Ascending aorta (tissue), 2 donors: ENCODE measurements at regions not wholly inside any gene's neighbourhood (a gene's known extent, or its start where the extent isn't known, plus 50 kb on each side); places are given as distances from the start of the nearest gene placed in this dataset.

Source experiments
- DNase-seq, 2 donors: peaks; one replicate each; pipeline ENCODE4 v3.0.0-alpha.2; 2019; ENCODE audit warnings: low spot score in 2 of 2
- H3K27ac ChIP-seq, 2 donors: fragments of 200-600 bp; sonication (generic); one replicate each; pipeline ENCODE4 v1.5.1; 2016 to 2017; ENCODE audit warnings: mild to moderate bottlenecking in 1 of 2
- H3K27me3 ChIP-seq: fragments of 200-600 bp; sonication (generic); one replicate; pipeline ENCODE4 v1.5.1; 2017
- H3K36me3 ChIP-seq, 2 donors: fragments of 200-600 bp; sonication (generic); one replicate each; pipeline ENCODE4 v1.5.1; 2016
- H3K4me1 ChIP-seq, 2 donors: fragments of 200-600 bp; sonication (generic); one replicate each; pipeline ENCODE4 v1.5.1; 2016 to 2017; ENCODE audit warnings: mild to moderate bottlenecking in 1 of 2
- H3K4me3 ChIP-seq, 2 donors: fragments of 200-600 bp; sonication (generic); one replicate each; pipeline ENCODE4 v1.5.1; 2016 to 2017; ENCODE audit warnings: mild to moderate bottlenecking in 1 of 2
- H3K9me3 ChIP-seq, 2 donors: fragments of 200-600 bp; sonication (generic); one replicate each; pipeline ENCODE4 v1.5.1; 2016
- CTCF ChIP-seq, 3 experiments: fragments of 200-600 bp in 2 of 3; fragments of 450-650 bp in 1 of 3; sonication (generic) in 2 of 3; IDR thresholded peaks; one replicate each; pipeline ENCODE4 v1.5.1; 2016 to 2019; ENCODE audit warnings: antibody characterized with exemption in 3 of 3, mild to moderate bottlenecking in 1 of 3, moderate library complexity in 1 of 3
- intact Hi-C: fragments of 100-400 bp; cut with DNase I; formaldehyde crosslinking; loops from one replicate; pipeline ENCODE4 v1.15.1; 2023

- no peak for TF ChIP-seq CTCF (IDR thresholded peaks at IDR 0.05)
- no peaks in the 10 kb centered on the region for H3K27me3 ChIP-seq
- intact Hi-C loops, result no loop called here
Measured at GRCh38 chr11:16460508-16460907, 104.2 kb upstream of the SOX6 start.

GRCh38 chr11:16456366-16456765, 100.0 kb upstream of the SOX6 start:
- TF ChIP-seq CTCF (IDR thresholded peaks at IDR 0.05), result no peak
- Histone ChIP-seq H3K4me1 (no peaks in the 10 kb centered on the region), H3K4me3 (no peak overlapping the region), H3K36me3 (no peaks in the 10 kb centered on the region), H3K27ac (no peak overlapping the region), H3K9me3 (no peaks in the 10 kb centered on the region), H3K27me3 (no peaks in the 10 kb centered on the region)
- intact Hi-C loops, result no loop called here
- no peak for DNase-seq

More at GRCh38 chr11:16460508-16460907, 104.2 kb upstream of the SOX6 start:
- Histone ChIP-seq H3K27ac (no peak overlapping the region), H3K9me3 (no peaks in the 10 kb centered on the region), H3K4me1 (no peaks in the 10 kb centered on the region), H3K36me3 (no peaks in the 10 kb centered on the region), H3K4me3 (no peak overlapping the region)
- no peak for DNase-seq

- Histone ChIP-seq H3K27me3 (no peaks in the 10 kb centered on the region), H3K4me3 (no peak overlapping the region), H3K9me3 (no peaks in the 10 kb centered on the region), H3K4me1 (no peaks in the 10 kb centered on the region), H3K27ac (no peak overlapping the region), H3K36me3 (no peaks in the 10 kb centered on the region)
- intact Hi-C loops, result no loop called here
- no peak for TF ChIP-seq CTCF (IDR thresholded peaks at IDR 0.05)
- no peak for DNase-seq
Measured at GRCh38 chr11:16454289-16454863, 98.0 kb upstream of the SOX6 start.

- H3K27me3 ChIP-seq, result no peaks in the 10 kb centered on the region
- DNase-seq, result no peak
- H3K4me1 ChIP-seq, result no peaks in the 10 kb centered on the region
- TF ChIP-seq CTCF (IDR thresholded peaks at IDR 0.05), result no peak
- intact Hi-C loops, result no loop called here
- no peak overlapping the region for H3K27ac ChIP-seq
- no peak overlapping the region for H3K4me3 ChIP-seq
- H3K9me3 ChIP-seq, result no peaks in the 10 kb centered on the region
- no peaks in the 10 kb centered on the region for H3K36me3 ChIP-seq
Measured at GRCh38 chr11:16448123-16448717, 91.9 kb upstream of the SOX6 start.

- H3K36me3 ChIP-seq, result no peaks in the 10 kb centered on the region
- no peak for DNase-seq
- H3K4me3 ChIP-seq, result no peak overlapping the region
- no peaks in the 10 kb centered on the region for H3K27me3 ChIP-seq
- H3K27ac ChIP-seq, result no peak overlapping the region
- H3K4me1 ChIP-seq, result no peaks in the 10 kb centered on the region
- no peak for TF ChIP-seq CTCF (IDR thresholded peaks at IDR 0.05)
- intact Hi-C loops, result no loop called here
- no peaks in the 10 kb centered on the region for H3K9me3 ChIP-seq
Measured at GRCh38 chr11:16441461-16441860, 85.1 kb upstream of the SOX6 start.
